ENCODE measurements at regions not wholly inside any gene's neighbourhood (a gene's known extent, or its start where the extent isn't known, plus 50 kb on each side); places are given as distances from the start of the nearest gene placed in this dataset.
A peak's percentile ranks its signal among the peaks of the same experiment; 100 is the strongest.

DNA sequence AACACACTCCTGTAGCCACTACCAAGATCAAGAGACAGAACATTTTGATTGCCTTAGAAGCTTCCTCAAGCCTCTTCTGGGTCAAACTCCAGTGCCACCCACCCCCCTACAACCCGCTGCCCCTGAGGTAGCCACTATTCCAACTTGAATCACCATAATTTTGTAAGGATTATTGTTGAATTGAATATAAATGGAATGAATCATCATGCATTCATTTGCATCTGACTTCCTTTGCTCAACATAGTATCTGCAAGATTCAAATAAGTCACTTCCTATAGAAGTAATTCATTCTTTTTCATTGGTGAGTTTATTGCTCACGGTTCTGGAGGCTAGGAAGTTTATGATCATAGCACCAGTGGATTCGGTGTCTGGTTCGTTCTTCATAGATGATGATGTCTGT lies 364.2 kb downstream of the SLITRK2 start:
- Histone ChIP-seq H3K9me3 (peaks cover 0 to 3% (median 0%) of the 10 kb centered on the region in 11 donors), H3K4me3 (no peak overlapping the region), H3K36me3 (no peaks in the 10 kb centered on the region), H3K4me1 (no peaks in the 10 kb centered on the region), H3K27me3 (no peaks in the 10 kb centered on the region), H3K27ac (no peak overlapping the region)
- 84 to 87% methylated on average over 4 of the region's 4 CpGs for WGBS, 2 donors
- DNase-seq (no peak), ATAC-seq (no peak)
- TF ChIP-seq, protein P1, sequence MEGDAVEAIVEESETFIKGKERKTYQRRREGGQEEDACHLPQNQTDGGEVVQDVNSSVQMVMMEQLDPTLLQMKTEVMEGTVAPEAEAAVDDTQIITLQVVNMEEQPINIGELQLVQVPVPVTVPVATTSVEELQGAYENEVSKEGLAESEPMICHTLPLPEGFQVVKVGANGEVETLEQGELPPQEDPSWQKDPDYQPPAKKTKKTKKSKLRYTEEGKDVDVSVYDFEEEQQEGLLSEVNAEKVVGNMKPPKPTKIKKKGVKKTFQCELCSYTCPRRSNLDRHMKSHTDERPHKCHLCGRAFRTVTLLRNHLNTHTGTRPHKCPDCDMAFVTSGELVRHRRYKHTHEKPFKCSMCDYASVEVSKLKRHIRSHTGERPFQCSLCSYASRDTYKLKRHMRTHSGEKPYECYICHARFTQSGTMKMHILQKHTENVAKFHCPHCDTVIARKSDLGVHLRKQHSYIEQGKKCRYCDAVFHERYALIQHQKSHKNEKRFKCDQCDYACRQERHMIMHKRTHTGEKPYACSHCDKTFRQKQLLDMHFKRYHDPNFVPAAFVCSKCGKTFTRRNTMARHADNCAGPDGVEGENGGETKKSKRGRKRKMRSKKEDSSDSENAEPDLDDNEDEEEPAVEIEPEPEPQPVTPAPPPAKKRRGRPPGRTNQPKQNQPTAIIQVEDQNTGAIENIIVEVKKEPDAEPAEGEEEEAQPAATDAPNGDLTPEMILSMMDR (IDR thresholded peaks at IDR 0.05), result no peak
- intact Hi-C loops (cut with DNase I), result loop anchor here in 1 of 10 donors (1.0 kb wide), 1 partner anchor 11 kb away; no protein-coding TSS in a partner anchor

DNA sequence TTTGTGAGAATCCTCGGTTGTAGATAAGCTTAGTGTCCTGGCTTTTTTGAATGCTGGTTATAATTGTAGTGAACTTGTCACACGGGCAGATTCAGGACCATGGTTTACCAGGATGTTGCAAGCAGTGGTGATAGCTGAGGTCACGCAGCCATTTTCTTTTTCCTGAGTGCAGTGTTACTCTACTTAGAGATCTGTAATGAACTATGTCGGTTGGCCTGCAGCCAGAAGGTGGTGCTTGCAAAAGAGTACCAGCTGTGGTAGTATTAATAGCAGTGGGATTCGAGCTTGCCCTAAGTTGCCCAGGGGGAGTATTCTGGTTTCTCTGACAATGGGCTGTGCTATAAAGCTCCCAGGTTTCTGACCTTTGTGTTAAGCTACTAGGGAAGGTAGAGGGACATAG lies 368.9 kb downstream of the SLITRK2 start:
- no peak for ATAC-seq
- Histone ChIP-seq H3K36me3 (no peaks in the 10 kb centered on the region), H3K4me1 (no peaks in the 10 kb centered on the region)

DNA sequence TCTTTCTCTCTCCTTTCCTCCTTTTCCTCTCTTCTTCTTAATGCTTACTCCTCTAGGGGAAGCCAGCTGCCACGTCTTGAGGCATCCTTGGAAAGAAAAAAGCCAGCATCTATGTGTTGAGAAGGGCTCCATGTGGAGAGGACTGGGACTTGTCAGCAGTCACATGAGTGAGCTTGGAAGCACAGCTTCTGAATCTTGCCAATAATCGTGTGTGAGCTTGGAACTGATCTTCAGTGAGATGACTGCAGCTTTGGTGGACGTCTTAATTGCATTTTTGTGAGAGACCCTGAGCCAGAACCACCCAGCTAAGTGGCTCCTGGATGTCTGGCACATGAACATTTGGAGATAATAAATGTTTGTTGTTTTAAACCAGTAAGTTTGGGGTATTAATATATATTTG lies 371.7 kb downstream of the SLITRK2 start:
- TF ChIP-seq, protein P1 (IDR thresholded peaks at IDR 0.05), result no peak
- no peaks in the 10 kb centered on the region for H3K36me3 ChIP-seq
- DNase-seq, result no peak
- no peak overlapping the region for H3K27ac ChIP-seq
- no peak overlapping the region for H3K4me3 ChIP-seq
- H3K9me3 ChIP-seq, result no peaks in the 10 kb centered on the region
- no peak for ATAC-seq
- no peaks in the 10 kb centered on the region for H3K27me3 ChIP-seq
- H3K4me1 ChIP-seq, result no peaks in the 10 kb centered on the region
- WGBS, 2 donors, result 22 to 24% methylated on average over 3 of the region's 3 CpGs
- intact Hi-C loops (cut with DNase I), result no loop called here

More for the DNA sequence above, 368.9 kb downstream of the SLITRK2 start:
- Histone ChIP-seq H3K4me3 (no peak overlapping the region), H3K9me3 (no peaks in the 10 kb centered on the region), H3K27me3 (no peaks in the 10 kb centered on the region), H3K27ac (no peak overlapping the region)
- WGBS, 2 donors, result 52 to 55% methylated on average over 5 of the region's 5 CpGs
- TF ChIP-seq, protein P1 (IDR thresholded peaks at IDR 0.05), result no peak
- intact Hi-C loops (cut with DNase I), result no loop called here
- peak in 1 of 2 donors; percentile 9 for DNase-seq

DNA sequence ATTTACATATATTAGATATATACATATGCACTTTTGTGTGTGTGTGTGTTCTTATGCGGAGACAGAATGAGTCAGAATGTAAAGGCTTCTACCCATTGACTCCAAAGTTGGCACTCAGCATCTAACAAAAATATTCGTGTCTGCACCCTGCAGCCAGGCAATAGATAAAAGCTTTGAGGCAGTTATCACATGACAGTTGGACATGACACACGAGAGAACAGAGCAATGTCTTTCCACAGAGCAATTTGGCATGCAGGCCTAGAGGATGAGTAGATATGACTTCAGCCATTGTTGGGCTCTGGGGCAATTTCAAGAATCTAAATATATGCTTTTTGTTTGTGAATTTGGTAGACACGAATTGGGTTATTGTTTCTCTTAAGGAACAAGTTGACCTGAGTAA lies 391.2 kb downstream of the SLITRK2 start:
- WGBS, 2 donors, result 37 to 41% methylated on average over 4 of the region's 4 CpGs
- H3K4me1 ChIP-seq, result no peaks in the 10 kb centered on the region
- peaks cover 0 to 7% (median 0%) of the 10 kb centered on the region in 11 donors for H3K9me3 ChIP-seq
- H3K36me3 ChIP-seq, result no peaks in the 10 kb centered on the region
- TF ChIP-seq, protein P1 (IDR thresholded peaks at IDR 0.05), result no peak
- no peaks in the 10 kb centered on the region for H3K27me3 ChIP-seq
- no peak overlapping the region for H3K4me3 ChIP-seq
- H3K27ac ChIP-seq, result no peak overlapping the region
- intact Hi-C loops (cut with DNase I), result no loop called here
- no peak for DNase-seq
- no peak for ATAC-seq

Measured in heart right ventricle (tissue), 16 donors.